Activated CD4-positive, alpha-beta T cell treated with anti-CD3 and anti-CD28 coated beads for 4 hours (primary cell): ENCODE measurements at regions not wholly inside any gene's neighbourhood (a gene's known extent, or its start where the extent isn't known, plus 50 kb on each side); places are given as distances from the start of the nearest gene placed in this dataset.
"Not testable (repeated sequence)": the region's sequence is repeated elsewhere in the genome, so short reads cannot be mapped to it uniquely, and the experiment has no call there.

Source experiments
- DNase-seq, 2 donors: peaks; one replicate each; pipeline ENCODE4 v3.0.0-alpha.2; 2020

GRCh38 chr18:5830902-5831301 lies 64.4 kb downstream of the TMEM200C start:
- not testable (repeated sequence) for DNase-seq

- no peak for DNase-seq
Measured at GRCh38 chr18:5828913-5829312, 66.4 kb downstream of the TMEM200C start.

GRCh38 chr18:5825663-5826062 lies 69.7 kb downstream of the TMEM200C start:
- no peak for DNase-seq

DNA sequence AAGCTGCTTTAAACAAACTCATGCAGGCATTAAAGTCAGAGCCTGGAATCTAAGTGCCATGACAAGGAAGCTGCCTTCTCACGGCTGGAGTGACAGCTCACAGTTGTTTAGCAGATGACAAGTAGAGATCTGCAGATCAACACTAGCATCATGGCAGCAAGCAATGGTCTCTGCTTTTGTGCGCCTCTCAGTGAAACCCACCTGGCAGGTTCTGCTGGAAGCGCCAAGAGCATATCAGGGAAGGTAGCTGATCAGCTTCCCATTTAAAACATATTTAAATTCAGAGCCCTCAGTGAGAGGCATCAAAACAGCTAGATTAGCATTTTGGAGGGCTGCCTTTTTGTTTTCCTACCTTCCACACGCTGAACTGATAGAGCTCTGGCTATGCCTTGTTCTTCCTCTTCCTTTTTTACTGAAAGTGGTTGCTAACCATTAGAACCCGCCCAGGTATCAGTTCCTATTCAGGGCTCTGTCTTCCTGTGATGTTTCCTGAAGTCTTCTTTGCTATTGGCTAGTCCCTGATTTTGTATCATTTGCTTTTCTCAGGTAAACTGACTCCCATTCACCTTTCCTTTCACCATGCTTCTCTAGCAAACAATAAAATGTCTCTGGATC lies 70.8 kb downstream of the TMEM200C start:
- no peak for DNase-seq

- no peak for DNase-seq
Measured at GRCh38 chr18:5817816-5818215, 77.5 kb downstream of the TMEM200C start.

GRCh38 chr18:5806860-5807259 lies 88.5 kb downstream of the TMEM200C start:
- DNase-seq, result no peak

DNA sequence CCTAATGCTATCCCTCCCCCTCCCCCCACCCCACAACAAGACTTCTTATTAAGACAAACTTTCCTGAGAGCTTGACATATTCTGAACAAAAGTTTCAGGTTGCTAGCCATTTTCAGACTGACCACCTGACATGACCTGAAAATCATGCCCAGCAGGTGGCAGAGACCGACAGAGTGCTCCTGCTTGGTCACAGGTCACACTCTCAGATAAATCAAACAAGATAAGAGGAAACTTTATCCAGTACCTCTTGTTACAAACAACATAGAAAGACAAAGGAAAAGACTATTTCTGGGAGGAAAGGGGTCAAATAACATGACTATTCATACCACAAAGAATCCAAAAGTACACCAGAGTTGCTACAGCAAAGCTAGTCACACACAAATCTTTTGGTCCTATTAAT lies 107.4 kb downstream of the TMEM200C start:
- no peak for DNase-seq

DNA sequence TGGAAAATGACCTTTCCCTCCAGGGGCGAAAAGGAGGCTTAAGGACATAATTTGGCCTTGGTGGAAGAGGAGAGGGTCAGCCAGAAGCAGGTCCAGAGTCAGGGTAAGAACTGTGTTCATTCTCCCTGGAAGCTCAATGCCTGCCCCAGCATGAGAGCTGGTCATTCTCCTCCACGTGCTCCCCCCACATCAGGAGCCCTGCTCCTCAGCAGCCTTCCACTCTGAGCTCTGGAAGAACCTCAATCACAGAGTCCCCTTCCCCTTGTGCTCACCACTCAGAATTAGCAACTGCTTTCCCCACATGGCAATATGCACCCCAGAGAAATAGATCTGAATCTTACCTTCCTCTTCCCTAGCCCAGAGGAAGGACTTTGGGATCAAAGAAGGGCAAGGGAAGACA lies 115.4 kb downstream of the TMEM200C start:
- no peak for DNase-seq

DNA sequence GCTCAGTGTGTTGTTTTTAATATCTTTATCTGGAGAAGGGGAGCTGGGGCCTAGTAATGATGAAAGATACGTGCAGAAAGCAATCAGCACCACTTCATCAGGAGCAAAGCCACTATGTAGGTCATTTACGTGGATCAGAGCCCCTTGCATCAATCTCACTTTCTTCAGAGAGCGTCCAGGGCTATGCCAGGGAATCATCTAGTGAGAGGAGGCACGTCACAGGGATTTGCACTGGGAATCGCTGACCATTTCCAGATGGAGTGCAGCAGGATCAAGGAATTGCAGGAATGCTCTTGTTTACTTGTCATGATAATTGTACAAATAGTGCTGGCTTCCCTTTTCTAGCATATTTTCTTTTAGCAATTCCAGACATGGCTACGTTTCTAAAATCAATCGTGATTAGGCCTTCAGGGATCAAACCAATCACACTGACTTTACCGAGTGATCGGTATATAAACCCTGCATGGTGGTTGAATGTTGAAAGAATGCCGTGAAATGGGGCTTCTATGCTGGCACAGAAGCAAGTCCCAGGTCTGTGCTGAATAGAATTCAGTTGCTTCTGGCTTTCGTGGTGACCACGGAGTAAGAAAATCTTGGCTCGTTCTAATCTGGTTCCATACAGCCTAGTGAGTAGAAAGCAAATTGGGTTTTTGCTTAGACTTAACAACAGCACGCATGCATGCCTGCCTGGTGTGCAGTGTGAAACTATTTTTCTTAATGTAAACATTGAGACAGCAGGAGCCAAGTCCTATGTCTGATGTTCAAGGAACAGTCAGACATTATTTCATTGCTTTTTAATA lies 122.8 kb downstream of the TMEM200C start:
- DNase-seq, result no peak

DNA sequence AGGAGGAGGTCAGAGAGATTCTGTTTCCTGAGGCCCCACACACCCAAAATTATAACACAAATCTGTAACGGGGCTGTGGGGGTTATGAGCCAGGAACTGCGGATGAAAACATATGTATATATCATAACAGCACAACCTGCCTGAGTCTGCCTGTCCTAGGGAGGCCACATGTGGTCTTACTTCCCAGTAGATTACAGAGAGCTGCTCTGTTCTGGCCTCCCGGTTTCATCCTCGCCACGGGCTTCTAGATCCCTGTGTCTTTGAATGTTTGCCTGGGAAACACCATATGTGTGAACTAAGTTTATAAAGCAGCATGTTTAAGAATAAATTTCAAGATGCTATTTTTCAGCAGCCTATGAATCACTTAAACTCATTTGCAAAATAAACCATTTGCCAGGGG lies 124.0 kb downstream of the TMEM200C start:
- no peak for DNase-seq

- no peak for DNase-seq
Measured at GRCh38 chr18:5770176-5770575, 125.1 kb downstream of the TMEM200C start.

DNA sequence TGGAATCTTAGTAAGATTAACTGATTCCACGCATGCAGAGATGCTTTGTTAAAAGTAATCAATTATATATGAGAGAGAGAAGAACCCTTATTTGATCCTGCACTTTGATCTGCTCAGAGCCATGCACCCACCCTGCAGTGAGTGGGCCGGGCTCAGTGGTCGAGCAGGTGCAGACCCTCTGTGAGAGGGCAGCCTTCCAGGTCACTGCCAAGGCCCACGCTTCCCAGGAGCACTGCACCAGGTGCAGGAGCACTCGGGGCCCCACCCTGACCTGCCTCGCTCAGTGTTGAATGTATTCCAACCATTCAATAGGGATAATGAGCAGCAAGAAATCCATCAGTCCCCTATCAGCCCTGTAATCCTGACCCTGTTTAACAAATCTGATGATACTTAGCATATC lies 126.9 kb downstream of the TMEM200C start:
- DNase-seq, result no peak

- no peak for DNase-seq
Measured at GRCh38 chr18:5759194-5759593, 136.1 kb downstream of the TMEM200C start.

GRCh38 chr18:5756823-5757222 lies 138.5 kb downstream of the TMEM200C start:
- DNase-seq, result no peak

- DNase-seq, result no peak
Measured at GRCh38 chr18:5747678-5748077, 147.6 kb downstream of the TMEM200C start.

- DNase-seq, result no peak
Measured at GRCh38 chr18:5746844-5747243, 148.5 kb downstream of the TMEM200C start.

DNA sequence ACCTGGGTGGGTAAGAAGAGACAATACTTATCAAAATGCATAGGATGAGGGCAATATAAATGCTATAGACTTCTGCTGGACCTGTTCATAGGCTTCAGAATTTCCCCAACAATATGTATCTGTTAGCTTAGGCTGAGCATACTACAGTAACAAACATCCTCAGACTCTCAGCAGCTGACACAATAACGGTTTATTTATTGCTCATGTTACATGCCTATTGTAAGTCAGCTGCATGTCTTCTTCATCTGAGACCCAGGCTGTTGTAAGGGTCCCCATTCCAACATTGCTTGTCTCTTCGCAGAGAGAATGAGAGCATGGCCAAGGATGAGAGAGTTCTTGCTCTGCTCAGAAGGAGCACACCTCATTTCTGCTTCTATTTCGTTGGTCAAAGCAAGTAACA lies 150.7 kb downstream of the TMEM200C start:
- no peak for DNase-seq

DNA sequence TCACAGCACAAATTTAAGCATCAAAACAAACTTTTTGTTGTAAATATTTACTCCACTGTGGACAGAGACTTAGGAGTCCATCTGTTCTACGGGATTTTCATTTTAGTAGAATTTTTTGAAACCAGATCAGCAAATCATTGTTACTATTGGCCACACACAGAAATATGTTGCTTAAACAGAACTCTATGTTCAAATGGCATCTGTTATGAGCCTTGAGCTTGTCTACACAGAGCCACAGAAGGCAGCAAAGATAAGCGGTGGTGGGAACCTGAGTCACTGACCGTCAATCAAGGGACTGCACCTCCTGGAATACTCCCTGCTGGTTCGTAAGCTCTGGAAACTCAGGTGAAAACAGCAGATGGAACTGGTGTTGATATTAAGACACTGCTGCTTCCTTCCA lies 156.8 kb downstream of the TMEM200C start:
- no peak for DNase-seq

- no peak for DNase-seq
Measured at GRCh38 chr18:5732318-5732717, 163.0 kb downstream of the TMEM200C start.

DNA sequence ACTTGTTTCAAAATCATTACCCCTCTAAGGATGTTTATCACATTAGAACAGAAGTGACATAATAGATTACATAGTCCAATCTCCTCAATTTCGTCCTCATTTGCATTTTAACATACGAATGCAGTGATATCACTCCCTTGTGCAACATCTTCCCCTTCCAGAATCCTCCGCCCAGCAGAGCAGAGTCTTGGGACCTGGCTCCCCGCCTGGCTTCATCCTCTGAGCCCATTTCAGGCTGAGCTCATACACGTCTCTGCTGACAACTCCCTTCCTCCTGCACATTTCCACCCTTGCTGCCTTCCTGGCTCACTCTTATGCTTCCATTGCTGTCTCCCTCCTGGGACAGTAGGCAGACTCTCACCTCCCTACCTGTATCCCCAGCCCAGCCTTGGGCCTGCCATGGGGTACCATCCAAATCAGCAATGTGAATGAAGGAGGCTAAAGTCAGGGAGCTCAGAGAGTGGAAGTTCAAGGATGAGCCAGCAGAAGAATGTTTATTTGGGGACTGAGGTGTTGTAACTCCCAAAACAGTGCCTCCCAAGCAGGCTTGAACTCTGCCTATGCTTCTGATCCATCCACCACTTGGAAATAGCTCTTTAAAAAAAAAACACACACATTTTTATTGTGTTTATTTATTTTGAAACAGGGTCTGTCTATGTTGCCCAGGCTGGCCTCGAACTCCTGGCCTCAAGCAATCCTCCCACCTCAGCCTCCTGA lies 165.2 kb downstream of the TMEM200C start:
- DNase-seq, result no peak

- DNase-seq, result no peak
Measured at GRCh38 chr18:5728531-5728930, 166.8 kb downstream of the TMEM200C start.

- DNase-seq, result no peak
Measured at GRCh38 chr18:5726011-5726410, 169.3 kb downstream of the TMEM200C start.

DNA sequence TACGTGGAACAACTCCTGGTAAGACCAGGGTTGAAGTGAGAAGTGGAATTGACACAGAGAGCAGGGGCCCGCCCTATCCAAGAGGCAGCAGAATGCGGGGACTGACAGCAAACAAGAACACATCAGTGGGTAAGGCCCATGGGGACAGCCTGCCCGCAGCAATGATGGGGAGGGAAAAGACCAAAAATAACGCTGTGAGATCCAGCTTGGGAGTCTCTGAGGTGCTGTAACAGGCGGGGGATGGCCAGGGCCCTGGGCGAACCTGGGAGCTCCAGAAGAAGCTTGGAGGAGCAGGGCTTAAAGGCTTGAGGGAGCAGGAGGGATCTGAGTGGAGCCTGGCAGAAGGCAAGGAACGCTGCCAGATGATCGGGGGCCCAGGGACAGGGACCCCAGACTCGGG lies 173.4 kb downstream of the TMEM200C start:
- no peak for DNase-seq

GRCh38 chr18:5720132-5720531 lies 175.2 kb downstream of the TMEM200C start:
- DNase-seq, result no peak
